Stimulated activated CD8-positive, alpha-beta memory T cell treated with anti-CD3 and anti-CD28 coated beads, Interleukin-15, amount 100 ng/mL, for 24 hours (primary cell): ENCODE measurements at regions not wholly inside any gene's neighbourhood (a gene's known extent, or its start where the extent isn't known, plus 50 kb on each side); places are given as distances from the start of the nearest gene placed in this dataset.

ENCODE experiments used
- DNase-seq: peaks from one replicate; pipeline ENCODE4 v3.0.0-alpha.2; 2020; ENCODE audit warnings: low read depth

DNA sequence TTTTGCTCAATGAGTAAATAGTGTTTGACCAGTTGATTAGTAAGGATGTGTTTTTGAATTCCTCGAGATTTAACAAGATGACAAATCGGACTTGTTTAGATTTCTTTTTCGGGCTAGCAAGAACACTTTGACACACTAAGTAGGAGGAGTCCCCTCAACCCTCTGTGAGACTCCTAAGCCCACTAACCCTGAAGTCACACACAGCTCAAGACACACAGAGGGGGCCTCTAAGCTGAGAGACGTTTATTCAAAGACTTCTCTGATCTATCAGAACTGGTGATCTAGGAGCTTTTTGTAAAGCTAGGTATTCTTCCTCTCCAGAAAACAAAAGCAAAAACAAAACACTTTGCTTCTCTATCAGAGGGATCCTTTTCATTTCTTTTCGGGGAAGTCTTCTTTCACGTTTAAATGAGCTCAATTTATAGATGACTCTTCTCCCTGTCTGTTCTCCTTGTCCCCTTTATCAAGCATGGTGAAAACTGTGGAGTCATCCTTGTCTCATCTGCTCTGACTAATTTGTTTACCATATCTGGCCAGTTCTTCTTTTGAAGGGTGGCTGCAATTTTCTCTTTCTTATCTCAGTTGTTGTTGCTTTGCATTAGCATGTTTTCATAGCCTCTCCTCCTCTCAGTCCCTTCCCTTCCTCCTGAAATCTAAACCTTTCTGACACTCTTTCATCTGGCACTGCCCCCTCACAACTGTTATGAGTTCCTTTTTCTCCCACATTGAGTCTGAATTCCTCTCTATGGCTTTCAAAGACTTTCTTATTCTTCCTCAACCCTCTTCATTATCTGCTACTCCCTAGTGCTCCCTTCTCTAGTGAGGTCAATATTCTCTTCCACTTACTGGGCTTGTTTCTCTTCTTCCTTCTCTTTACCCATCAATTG lies 68.5 kb upstream of the RAI14 start:
- DNase-seq: no peak

DNA sequence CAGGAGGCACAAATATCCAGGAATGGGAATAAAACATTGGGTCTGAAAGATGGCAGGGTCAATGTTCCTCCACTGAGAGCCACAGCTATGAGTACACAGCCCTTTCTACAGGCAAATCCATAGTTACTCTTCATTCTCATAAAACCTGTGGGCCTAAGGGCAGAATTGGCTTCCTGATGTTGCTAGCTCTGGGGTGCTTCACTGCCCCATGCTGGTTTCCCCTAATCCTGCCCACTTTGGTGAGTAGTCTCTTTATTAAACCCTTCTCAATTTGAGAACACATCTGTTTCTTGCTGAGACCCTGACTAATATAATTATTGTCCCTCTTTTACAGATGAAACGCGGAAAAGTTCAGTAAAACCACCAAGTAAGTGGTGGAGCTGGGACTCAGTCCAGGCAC lies 66.3 kb upstream of the RAI14 start:
- DNase-seq: no peak

DNA sequence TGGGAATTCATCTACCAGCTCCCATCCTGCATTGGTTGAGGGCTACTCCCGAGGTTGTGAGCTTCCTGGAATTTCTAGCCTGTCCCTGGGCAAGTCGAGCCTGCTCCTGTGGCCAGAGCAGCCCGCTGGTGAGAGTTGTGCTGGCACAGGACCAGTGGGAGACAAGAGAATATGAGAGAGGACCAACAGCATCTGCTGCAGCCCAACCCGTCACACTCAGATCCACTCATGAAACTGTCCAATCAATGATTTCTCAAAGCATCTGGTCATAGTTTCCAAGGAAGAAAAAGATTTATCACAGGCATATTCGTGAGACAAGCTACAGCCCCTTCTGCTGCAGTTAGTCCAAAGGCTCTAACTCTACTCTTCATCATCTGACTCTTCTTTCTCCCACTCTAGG lies 64.4 kb upstream of the RAI14 start:
- no peak for DNase-seq

- DNase-seq: no peak
These were observed 58.8 kb upstream of the RAI14 start for GRCh38 chr5:34597034-34598027.

GRCh38 chr5:34598177-34598794 lies 57.8 kb upstream of the RAI14 start:
- DNase-seq: no peak

GRCh38 chr5:34599471-34600117 lies 56.5 kb upstream of the RAI14 start:
- DNase-seq: no peak

DNA sequence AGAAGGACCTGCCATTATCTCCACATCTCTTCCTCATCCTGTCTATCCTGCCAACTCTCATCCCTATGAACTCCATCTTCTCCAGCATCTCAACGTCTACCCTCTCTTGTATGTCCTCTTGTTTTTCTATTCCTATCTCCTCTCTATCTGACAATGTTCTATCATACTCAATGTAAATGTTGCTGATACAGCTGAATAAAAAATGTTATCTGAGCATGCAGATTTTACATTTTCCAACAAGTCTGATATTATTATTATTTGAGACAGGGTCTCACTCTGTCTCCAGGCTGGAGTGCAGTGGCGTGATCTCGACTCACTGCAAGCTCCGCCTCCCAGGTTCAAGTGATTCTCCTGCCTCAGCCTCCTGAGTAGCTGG lies 56.0 kb upstream of the RAI14 start:
- no peak for DNase-seq

DNA sequence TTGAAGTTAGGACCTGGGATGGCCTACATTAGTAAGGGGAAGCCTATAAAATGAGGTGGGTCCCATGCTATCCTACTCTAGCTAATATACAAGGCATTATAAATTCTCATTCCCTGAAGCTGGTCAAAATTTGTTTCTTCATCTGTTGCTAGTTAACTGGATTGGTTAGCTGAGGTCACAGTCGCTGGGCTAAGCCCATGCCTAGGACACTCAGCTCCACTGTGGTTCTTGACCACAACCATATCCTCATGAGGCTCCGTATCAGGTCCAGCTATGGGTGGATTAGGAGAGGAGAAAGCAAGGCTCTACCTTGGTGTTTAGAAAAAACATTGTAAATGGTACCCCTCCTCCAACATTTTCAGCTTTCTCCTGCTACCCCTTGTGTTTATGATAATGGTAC lies 52.8 kb upstream of the RAI14 start:
- no peak for DNase-seq

DNA sequence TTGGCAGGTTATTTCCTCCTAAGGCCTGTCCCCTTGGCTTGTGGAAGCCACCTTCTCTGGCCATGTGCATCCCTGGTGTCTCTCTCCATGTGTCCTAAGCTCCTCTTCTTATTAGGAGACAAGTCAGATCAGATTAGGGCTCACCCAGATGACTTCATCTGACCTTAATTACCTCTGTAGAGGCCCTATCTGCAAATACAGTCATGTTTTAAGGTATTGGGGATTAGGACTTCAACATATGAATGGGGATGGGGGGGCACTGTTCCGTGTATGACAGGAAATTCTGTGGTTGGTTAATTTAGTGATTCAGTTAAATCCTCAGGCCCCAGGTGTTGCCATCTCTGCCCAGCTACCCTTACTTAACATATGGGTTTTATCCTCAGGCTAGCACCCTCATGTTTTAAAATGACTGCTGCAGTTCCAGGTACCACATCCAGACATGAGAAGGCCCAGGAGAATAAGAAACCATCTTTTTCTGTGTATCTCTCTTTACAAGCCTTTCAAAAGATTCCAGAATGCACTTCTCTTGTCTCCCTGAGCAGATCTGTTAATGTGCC lies 51.9 kb upstream of the RAI14 start:
- DNase-seq: no peak

GRCh38 chr5:34606101-34606500 lies 50.0 kb upstream of the RAI14 start:
- no peak for DNase-seq
